ENCODE measurements at regions not wholly inside any gene's neighbourhood (a gene's known extent, or its start where the extent isn't known, plus 50 kb on each side); places are given as distances from the start of the nearest gene placed in this dataset.

GRCh38 chr13:61760102-61760501, 344.5 kb upstream of the PCDH20 start:
- no peak overlapping the region for H3K27ac Mint-ChIP-seq
- no peaks in the 10 kb centered on the region for H3K27me3 Mint-ChIP-seq (ENCODE audit: low read depth)
- no peak overlapping the region for H3K4me3 Mint-ChIP-seq
- no peaks in the 10 kb centered on the region for H3K36me3 Mint-ChIP-seq (ENCODE audit: low read depth)
- DNase-seq (ENCODE audit: low spot score): no peak
- H3K9me3 Mint-ChIP-seq: peaks cover 41% of the 10 kb centered on the region
- H3K4me1 Mint-ChIP-seq (ENCODE audit: low read depth): no peaks in the 10 kb centered on the region

- Mint-ChIP-seq H3K9me3 (peaks cover 39% of the 10 kb centered on the region), H3K27ac (no peak overlapping the region), H3K36me3 (ENCODE audit: low read depth) (no peaks in the 10 kb centered on the region), H3K4me3 (no peak overlapping the region), H3K4me1 (ENCODE audit: low read depth) (no peaks in the 10 kb centered on the region), H3K27me3 (ENCODE audit: low read depth) (no peaks in the 10 kb centered on the region)
- no peak for DNase-seq (ENCODE audit: low spot score)
Measured at GRCh38 chr13:61756031-61756430, 340.4 kb upstream of the PCDH20 start.

- H3K27ac Mint-ChIP-seq: no peak overlapping the region
- peaks cover 21% of the 10 kb centered on the region for H3K9me3 Mint-ChIP-seq
- no peak for DNase-seq (ENCODE audit: low spot score)
Measured at GRCh38 chr13:61751039-61751438, 335.4 kb upstream of the PCDH20 start.

GRCh38 chr13:61738236-61738750, 322.6 kb upstream of the PCDH20 start:
- DNase-seq (ENCODE audit: low spot score): no peak
- H3K4me3 Mint-ChIP-seq: no peak overlapping the region
- no peaks in the 10 kb centered on the region for H3K36me3 Mint-ChIP-seq (ENCODE audit: low read depth)
- no peaks in the 10 kb centered on the region for H3K27me3 Mint-ChIP-seq (ENCODE audit: low read depth)
- H3K27ac Mint-ChIP-seq: no peak overlapping the region
- peaks cover 24% of the 10 kb centered on the region for H3K9me3 Mint-ChIP-seq
- H3K4me1 Mint-ChIP-seq (ENCODE audit: low read depth): no peaks in the 10 kb centered on the region

More at GRCh38 chr13:61751039-61751438, 335.4 kb upstream of the PCDH20 start:
- Mint-ChIP-seq H3K27me3 (ENCODE audit: low read depth) (no peaks in the 10 kb centered on the region), H3K4me1 (ENCODE audit: low read depth) (no peaks in the 10 kb centered on the region), H3K36me3 (ENCODE audit: low read depth) (no peaks in the 10 kb centered on the region), H3K4me3 (no peak overlapping the region)

GRCh38 chr13:61734683-61735082, 319.0 kb upstream of the PCDH20 start:
- Mint-ChIP-seq H3K9me3 (peaks cover 13% of the 10 kb centered on the region), H3K36me3 (ENCODE audit: low read depth) (no peaks in the 10 kb centered on the region), H3K4me1 (ENCODE audit: low read depth) (no peaks in the 10 kb centered on the region), H3K27ac (no peak overlapping the region), H3K27me3 (ENCODE audit: low read depth) (no peaks in the 10 kb centered on the region), H3K4me3 (no peak overlapping the region)
- no peak for DNase-seq (ENCODE audit: low spot score)

- Mint-ChIP-seq H3K27me3 (ENCODE audit: low read depth) (no peaks in the 10 kb centered on the region), H3K27ac (no peak overlapping the region), H3K36me3 (ENCODE audit: low read depth) (no peaks in the 10 kb centered on the region), H3K4me1 (ENCODE audit: low read depth) (no peaks in the 10 kb centered on the region), H3K4me3 (no peak overlapping the region), H3K9me3 (peaks cover 21% of the 10 kb centered on the region)
- DNase-seq (ENCODE audit: low spot score): no peak
Measured at GRCh38 chr13:61728471-61728870, 312.8 kb upstream of the PCDH20 start.

GRCh38 chr13:61727767-61728166, 312.1 kb upstream of the PCDH20 start:
- H3K4me3 Mint-ChIP-seq: no peak overlapping the region
- no peaks in the 10 kb centered on the region for H3K4me1 Mint-ChIP-seq (ENCODE audit: low read depth)
- peaks cover 26% of the 10 kb centered on the region for H3K9me3 Mint-ChIP-seq
- H3K27ac Mint-ChIP-seq: no peak overlapping the region
- H3K27me3 Mint-ChIP-seq (ENCODE audit: low read depth): no peaks in the 10 kb centered on the region
- no peak for DNase-seq (ENCODE audit: low spot score)
- no peaks in the 10 kb centered on the region for H3K36me3 Mint-ChIP-seq (ENCODE audit: low read depth)

- H3K4me1 Mint-ChIP-seq (ENCODE audit: low read depth): no peaks in the 10 kb centered on the region
- no peak for DNase-seq (ENCODE audit: low spot score)
- H3K9me3 Mint-ChIP-seq: peaks cover 25% of the 10 kb centered on the region
- no peaks in the 10 kb centered on the region for H3K27me3 Mint-ChIP-seq (ENCODE audit: low read depth)
- no peak overlapping the region for H3K4me3 Mint-ChIP-seq
- no peak overlapping the region for H3K27ac Mint-ChIP-seq
- H3K36me3 Mint-ChIP-seq (ENCODE audit: low read depth): no peaks in the 10 kb centered on the region
Measured at GRCh38 chr13:61725806-61726205, 310.2 kb upstream of the PCDH20 start.

- Mint-ChIP-seq H3K36me3 (ENCODE audit: low read depth) (no peaks in the 10 kb centered on the region), H3K4me3 (no peak overlapping the region), H3K9me3 (peaks cover 45% of the 10 kb centered on the region), H3K27me3 (ENCODE audit: low read depth) (no peaks in the 10 kb centered on the region), H3K4me1 (ENCODE audit: low read depth) (no peaks in the 10 kb centered on the region), H3K27ac (no peak overlapping the region)
- no peak for DNase-seq (ENCODE audit: low spot score)
Measured at GRCh38 chr13:61722119-61722518, 306.5 kb upstream of the PCDH20 start.

- Mint-ChIP-seq H3K27ac (no peak overlapping the region), H3K27me3 (ENCODE audit: low read depth) (no peaks in the 10 kb centered on the region), H3K4me1 (ENCODE audit: low read depth) (no peaks in the 10 kb centered on the region), H3K4me3 (no peak overlapping the region), H3K36me3 (ENCODE audit: low read depth) (no peaks in the 10 kb centered on the region), H3K9me3 (peaks cover 11% of the 10 kb centered on the region)
- no peak for DNase-seq (ENCODE audit: low spot score)
Measured at GRCh38 chr13:61712621-61713020, 297.0 kb upstream of the PCDH20 start.

GRCh38 chr13:61709258-61709657, 293.6 kb upstream of the PCDH20 start:
- Mint-ChIP-seq H3K36me3 (ENCODE audit: low read depth) (no peaks in the 10 kb centered on the region), H3K27ac (no peak overlapping the region), H3K4me1 (ENCODE audit: low read depth) (no peaks in the 10 kb centered on the region), H3K27me3 (ENCODE audit: low read depth) (no peaks in the 10 kb centered on the region), H3K4me3 (no peak overlapping the region), H3K9me3 (peaks cover 24% of the 10 kb centered on the region)
- no peak for DNase-seq (ENCODE audit: low spot score)

GRCh38 chr13:61706899-61707298, 291.2 kb upstream of the PCDH20 start:
- H3K36me3 Mint-ChIP-seq (ENCODE audit: low read depth): no peaks in the 10 kb centered on the region
- DNase-seq (ENCODE audit: low spot score): no peak
- H3K27me3 Mint-ChIP-seq (ENCODE audit: low read depth): no peaks in the 10 kb centered on the region
- no peaks in the 10 kb centered on the region for H3K4me1 Mint-ChIP-seq (ENCODE audit: low read depth)
- H3K4me3 Mint-ChIP-seq: no peak overlapping the region
- no peak overlapping the region for H3K27ac Mint-ChIP-seq
- H3K9me3 Mint-ChIP-seq: peaks cover 31% of the 10 kb centered on the region

- Mint-ChIP-seq H3K9me3 (peaks cover 37% of the 10 kb centered on the region), H3K27me3 (ENCODE audit: low read depth) (no peaks in the 10 kb centered on the region), H3K27ac (no peak overlapping the region), H3K36me3 (ENCODE audit: low read depth) (no peaks in the 10 kb centered on the region), H3K4me3 (no peak overlapping the region), H3K4me1 (ENCODE audit: low read depth) (no peaks in the 10 kb centered on the region)
- DNase-seq (ENCODE audit: low spot score): no peak
Measured at GRCh38 chr13:61700620-61701019, 285.0 kb upstream of the PCDH20 start.

- Mint-ChIP-seq H3K27ac (no peak overlapping the region), H3K4me1 (ENCODE audit: low read depth) (no peaks in the 10 kb centered on the region), H3K27me3 (ENCODE audit: low read depth) (no peaks in the 10 kb centered on the region), H3K9me3 (peaks cover 36% of the 10 kb centered on the region), H3K36me3 (ENCODE audit: low read depth) (no peaks in the 10 kb centered on the region), H3K4me3 (no peak overlapping the region)
- DNase-seq (ENCODE audit: low spot score): no peak
Measured at GRCh38 chr13:61700181-61700580, 284.5 kb upstream of the PCDH20 start.

- Mint-ChIP-seq H3K4me1 (ENCODE audit: low read depth) (no peaks in the 10 kb centered on the region), H3K9me3 (peaks cover 40% of the 10 kb centered on the region), H3K4me3 (no peak overlapping the region)
Measured at GRCh38 chr13:61696676-61697075, 281.0 kb upstream of the PCDH20 start.

More at GRCh38 chr13:61696676-61697075, 281.0 kb upstream of the PCDH20 start:
- H3K27me3 Mint-ChIP-seq (ENCODE audit: low read depth): no peaks in the 10 kb centered on the region
- no peak for DNase-seq (ENCODE audit: low spot score)
- no peaks in the 10 kb centered on the region for H3K36me3 Mint-ChIP-seq (ENCODE audit: low read depth)
- no peak overlapping the region for H3K27ac Mint-ChIP-seq
